Stromal cell of bone marrow (primary cell): ENCODE measurements at regions not wholly inside any gene's neighbourhood (a gene's known extent, or its start where the extent isn't known, plus 50 kb on each side); places are given as distances from the start of the nearest gene placed in this dataset.

Source experiments
- DNase-seq: peaks from one replicate; pipeline ENCODE4 v3.0.0-alpha.2; 2012; ENCODE audit warnings: low read depth

DNA sequence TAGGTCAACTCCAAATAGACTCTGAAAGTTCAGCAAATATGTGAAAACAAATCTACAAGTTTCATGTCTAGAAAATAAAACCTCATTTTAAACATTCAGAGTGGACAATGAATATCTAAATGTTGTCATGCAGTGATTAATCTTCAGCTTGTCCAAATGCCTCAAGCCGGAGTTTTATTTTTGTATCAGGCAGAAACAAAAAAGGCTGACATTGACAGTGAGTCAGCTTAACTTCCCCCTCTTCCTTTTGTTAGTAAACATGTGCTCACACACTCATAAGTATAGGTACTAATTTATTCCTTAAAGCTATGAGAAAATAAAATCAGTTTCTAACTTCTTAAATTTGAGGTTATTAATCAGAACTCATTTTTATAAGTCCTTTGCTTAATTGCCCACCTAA lies 467.9 kb upstream of the DAB2 start:
- DNase-seq, result peak; percentile 31

DNA sequence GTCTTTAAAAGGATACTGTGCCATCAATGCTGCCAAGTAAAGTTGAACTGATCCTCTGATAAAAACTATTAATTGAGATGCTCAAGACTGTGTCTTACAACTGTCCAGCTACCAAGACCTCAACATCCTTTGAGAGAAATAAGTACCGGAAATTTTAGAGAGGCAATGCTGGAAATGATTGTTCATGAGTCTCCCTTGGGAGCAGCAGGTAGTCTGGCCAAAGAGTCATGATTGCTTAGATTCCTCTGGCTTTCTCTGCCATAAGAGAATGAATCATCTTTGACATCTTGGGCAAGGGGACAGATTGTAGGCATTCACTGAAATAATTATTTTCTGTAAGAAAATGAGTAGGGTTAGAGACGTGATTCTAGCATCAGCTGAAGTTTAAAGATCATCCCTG lies 466.6 kb upstream of the DAB2 start:
- peak; percentile 63 for DNase-seq

DNA sequence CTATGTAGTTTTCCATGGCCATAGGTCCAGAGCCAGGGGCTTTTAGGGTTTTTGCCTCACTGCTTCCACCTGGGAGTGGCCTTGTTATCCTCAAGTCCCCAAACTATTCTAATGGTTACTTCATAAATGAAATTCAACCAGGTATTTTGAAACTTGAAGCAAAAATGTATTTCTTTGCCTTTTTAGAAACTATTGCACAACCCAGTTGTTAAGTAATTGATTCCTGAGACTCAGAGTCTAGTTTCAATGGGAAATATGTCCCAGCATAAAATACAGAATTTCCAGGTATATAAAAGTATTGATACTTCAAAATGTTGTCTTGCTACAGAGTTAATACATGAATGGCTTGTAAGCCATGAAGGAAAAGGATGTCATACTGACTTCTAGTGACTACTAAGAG lies 456.2 kb upstream of the DAB2 start:
- no peak for DNase-seq

DNA sequence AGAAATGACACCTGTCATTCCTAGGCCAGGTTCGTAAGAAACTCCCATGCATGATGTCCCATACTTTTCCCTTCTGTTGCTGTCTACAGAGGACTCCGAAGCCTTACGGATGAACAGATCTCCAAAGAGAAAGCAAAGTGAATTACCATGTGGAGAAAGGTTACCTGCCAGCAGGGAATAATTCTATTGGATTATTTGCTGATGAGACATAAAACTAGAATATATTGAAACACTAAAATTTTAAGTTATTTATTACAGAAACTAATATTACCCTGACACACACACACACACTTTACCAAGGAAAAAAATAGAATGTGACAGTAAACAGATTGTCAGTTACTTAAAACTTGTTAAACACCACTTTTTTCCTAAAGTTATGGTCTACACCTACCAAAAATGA lies 452.7 kb upstream of the DAB2 start:
- no peak for DNase-seq

DNA sequence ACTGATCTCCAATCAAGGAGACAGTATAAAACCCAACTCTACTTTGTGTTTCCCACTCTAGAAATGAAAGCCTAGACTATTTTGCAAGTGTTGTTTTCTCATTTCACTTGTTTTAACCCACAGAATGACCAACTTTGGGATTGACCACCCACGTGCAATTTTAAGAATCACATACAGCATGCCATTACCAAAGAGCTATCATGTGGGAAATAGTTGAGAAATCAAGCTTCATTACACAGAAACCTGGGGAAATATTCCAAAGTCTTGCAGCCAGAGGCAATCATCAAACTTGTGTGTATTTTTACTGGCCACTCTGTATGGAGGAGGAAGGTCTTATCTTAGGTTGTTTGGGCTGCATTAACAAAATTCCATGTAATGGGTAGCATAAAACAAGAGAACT lies 451.4 kb upstream of the DAB2 start:
- peak; percentile 16 for DNase-seq

DNA sequence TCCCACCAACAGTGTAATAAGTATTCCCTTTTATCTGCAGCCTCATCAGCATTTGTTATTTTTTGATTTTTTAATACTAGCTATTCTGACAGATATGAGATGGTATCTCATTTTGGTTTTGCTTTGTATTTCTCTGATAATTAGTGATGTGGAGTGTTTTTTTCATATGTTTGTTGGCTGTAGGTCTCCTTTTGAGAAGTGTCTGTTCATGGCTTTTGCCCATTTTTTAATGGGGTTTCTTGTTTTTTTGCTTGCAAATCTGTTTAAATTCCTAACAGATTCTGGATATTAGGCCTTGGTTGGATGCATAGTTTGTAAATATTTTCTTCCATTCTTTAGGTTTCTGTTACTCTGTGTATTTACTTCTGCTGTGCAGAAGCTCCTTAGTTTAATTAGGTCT lies 445.4 kb upstream of the DAB2 start:
- DNase-seq, result no peak

DNA sequence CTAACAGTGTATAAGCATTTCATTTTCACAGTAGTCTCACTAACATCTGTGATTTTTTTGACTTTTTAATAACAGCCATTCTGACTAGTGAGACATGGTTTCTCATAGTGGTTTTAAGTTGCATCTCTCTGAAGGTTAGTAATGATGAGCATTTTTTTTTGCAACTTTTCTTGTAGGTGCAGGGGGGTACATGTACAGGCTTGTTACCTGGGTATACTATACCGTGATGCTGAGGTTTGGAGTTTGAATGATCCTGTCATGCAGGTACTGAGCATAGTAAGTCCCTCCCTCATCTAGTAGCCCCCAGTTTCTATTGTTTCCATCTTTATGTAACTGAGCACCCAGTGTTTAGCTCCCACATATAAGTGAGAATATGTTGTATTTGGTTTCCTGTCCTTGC lies 444.6 kb upstream of the DAB2 start:
- DNase-seq, result no peak

DNA sequence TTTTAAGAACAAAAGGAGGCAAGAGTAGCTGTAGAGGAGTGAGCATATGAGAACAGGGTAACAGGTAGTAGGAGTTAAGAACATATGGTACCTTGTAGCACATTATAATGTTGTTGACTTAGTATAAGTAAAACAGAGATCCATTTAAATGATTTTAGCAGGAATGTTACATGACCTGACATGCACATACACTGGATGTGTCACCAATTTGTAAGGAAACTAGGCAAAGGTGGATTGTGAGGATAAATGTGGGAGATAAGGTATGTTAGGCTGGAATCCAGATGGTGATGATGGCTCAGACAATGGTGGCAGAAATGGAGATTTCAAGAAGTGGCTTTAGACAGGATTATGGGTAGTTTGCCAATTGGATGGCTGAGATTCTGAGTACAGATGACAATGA lies 443.1 kb upstream of the DAB2 start:
- no peak for DNase-seq

DNA sequence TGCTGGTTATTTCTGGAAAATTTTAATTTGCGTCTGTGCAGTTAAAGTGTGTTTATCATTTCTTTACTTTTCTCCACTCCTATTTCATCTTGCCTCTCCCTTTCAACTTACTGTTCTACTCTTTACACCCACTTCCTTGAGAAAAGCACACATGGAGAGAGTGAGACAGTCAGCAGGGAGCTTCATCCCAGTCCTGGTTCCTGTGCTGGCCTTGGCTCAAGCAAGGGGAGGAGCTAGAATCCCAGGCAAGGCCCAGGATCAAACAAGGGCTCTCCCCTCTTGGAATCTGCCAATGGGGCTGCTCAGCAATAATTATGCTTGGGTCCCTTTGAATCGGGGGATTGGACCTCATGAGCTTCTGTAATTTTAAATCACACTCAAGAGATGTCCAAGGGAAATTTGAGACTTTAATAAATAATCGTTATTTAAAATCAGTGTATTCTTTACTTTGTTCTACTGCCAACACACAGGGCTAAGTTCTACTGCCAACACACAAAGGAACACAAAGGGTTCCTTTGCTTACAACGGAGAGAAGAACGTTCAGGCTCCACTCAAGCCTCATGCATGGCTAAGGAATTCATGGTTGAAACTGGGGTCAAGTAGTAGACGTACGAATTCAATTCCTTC lies 439.3 kb upstream of the DAB2 start:
- DNase-seq, result no peak

DNA sequence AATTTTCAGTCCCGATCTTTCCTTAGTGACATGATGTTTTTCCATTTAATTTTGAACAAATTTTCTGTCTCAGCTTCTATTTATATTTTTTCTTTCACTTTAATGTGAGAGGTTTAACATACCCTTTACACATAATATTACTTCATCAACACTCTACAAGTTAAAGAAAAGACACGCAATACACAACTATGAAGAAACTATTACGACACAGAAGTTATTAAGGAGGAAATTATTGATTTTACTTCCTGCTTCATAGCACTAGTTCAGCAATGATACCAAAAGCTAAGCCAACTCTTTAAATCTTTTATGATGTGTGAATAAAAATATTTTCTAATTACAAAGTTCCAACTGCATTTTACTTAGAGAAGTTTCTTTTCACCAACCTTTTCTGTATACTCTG lies 432.3 kb upstream of the DAB2 start:
- DNase-seq, result no peak

DNA sequence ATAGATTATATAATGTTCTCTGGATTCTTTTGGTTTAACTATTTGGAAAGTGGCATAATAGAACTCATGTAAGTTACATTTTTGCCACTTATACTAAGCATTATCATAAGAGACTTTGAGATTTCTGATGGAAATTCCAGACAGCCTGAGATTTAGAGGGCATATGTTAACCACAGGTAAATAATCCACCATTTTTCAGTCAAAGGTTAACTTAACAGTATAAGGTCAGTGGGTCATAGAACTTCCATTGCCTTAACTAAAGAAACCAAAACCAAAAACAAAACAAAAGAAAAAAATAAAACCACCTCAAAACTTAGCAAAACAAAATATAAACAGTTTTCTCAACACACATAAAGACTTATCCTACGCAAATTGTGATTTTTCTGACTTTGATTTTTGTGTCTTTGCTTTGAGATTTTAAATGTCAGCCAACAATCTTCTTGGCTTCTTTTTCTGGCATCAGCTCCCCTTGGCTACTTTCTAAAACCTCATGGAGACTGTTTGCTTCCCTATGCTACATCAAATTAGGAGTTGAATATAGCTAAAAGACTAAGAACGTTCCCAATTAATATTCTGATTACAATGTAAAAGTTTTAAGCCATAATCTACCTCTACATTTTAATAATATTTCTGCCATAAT lies 430.1 kb upstream of the DAB2 start:
- no peak for DNase-seq

DNA sequence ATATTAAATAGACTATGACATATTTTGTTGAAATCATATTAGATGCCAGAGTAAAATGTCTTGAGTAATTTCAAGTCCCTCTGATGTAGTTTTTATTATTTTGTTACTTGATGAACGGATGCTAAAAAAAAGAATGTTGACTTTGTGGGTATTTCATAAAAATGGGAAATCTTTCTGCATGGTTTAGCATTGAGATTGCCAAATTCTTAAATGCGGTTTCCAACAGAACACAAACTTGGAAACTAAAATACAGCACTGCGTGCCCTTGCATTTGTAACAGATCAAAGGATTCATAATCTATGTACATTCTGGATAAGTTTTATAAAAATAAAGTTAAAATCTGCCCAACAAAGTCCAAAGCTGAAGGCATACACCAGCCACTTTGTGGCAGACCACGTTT lies 425.5 kb upstream of the DAB2 start:
- DNase-seq, result peak; percentile 43

DNA sequence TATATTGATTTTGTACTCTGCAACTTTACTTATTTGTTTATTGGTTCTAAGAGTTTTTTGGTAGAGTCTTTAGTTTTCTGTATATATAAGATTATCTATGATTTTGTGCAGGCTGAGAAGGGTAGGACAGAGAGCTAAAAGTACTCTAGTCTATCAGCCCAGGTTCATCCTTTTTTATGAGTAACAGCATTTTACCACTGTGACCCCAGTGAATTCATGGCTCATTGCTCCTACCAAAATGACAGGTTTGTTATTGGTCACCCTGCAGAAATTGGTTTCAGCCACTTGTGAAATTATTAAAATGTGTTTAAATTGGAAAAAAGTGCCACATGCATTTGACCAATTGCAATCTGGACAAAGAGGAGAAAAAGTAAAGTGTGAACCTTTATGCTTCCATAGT lies 421.4 kb upstream of the DAB2 start:
- DNase-seq, result no peak

DNA sequence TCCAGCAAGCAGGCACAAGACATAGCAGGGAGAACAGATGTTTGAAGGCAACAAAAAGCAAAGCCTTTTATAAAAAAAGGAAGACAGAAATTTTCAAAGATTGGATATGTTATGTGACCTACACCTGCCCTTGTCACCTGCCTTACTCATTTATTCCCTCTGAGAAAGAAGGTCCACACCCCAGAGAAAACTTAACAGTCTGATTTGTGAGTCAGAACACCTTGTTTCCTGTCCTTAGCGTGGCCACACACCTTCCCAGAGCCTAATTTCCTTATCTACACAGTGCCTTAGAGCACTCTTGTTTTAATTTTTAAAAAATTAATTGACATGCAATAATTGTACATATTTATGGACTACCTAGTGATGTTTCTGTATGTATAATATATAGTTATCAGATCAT lies 419.0 kb upstream of the DAB2 start:
- no peak for DNase-seq

DNA sequence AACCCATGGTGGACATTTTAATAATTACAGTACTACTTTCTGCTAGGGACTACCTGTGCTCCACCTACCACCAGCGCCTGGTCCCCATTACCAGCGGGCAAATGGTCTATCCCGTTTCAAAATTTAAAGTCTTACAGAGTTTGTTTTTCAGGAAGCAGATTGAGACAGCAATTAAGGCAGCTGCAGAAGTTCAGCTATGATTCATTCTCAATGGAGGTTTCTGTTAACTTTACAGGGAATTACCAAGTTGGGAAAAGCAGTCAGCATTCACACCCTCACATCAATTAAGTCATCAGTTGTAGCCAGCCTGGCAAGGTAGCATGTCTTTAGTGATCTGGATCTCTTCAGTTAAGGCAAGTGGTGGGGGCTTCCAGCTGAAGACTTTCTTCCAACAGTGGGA lies 410.6 kb upstream of the DAB2 start:
- DNase-seq, result no peak

DNA sequence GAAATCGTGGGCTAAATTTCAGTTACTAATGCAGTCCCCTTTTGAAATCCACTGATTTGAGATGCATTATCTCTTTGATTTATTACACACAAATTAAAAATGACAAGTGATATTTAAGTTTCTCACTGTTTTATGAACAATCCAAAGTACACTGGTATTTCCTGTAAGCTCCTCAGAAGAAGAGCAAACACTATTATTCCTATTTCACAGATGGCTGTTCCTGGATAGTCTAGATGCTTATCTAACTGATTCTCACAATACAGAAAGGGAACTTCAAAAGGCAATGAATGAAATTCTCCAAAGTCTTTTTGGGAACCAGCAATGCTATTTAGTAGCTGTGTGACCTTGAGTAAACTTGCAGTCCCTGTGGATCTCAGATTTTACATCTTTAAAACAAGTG lies 404.7 kb upstream of the DAB2 start:
- DNase-seq, result no peak

DNA sequence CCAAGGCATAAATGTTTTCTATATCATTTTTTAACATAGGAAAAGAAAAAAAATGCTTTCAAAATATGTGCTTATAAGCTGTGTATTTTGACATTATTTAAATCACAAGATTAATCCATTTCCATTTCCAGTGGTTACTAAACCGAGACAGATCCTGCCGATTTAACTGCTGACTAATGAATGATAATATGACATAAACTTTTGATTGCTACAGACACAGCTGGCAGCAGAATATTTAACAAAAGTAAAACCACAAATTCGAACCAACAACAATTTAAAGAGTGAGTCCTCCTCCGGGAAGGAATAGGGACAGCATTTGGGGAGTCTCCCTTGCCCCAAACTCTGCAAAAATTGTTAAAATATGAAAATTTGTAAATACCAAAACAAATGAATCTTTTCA lies 401.3 kb upstream of the DAB2 start:
- no peak for DNase-seq

DNA sequence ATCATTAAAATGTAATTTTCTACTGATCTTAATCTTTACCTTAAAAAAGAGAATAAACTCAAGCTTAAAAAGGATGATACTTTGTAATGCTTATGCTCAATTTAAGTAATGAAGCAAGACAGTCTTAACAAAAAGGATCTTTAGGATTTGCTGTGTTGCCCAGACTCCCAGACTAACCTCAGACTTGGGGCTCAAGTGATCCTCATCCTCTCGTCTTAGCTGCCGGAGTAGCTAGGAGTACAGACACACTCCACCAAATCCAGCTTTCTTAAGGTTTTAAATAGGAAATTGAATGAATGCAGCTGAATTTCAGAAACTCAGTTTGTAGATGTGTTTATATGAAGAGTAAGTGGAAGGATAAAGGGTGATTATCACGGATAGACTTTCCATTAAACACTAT lies 400.5 kb upstream of the DAB2 start:
- DNase-seq, result no peak

DNA sequence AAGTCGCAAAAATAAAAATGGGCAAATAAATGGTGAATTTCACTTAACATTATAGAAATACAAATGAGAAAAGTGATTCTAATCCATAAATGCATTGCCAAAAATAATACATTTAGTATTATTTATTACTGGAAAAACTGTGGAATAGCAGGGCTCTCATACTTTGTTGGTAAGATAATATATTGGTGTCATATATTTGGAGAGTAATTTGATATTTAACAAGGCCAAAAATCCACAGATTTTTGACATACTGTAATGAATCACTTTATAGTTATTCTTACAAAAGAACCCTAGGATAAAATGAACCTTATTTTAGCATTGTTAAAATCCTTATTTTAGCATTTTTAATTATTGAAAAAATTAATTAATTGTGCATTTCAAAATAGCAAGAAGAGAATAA lies 397.2 kb upstream of the DAB2 start:
- no peak for DNase-seq

DNA sequence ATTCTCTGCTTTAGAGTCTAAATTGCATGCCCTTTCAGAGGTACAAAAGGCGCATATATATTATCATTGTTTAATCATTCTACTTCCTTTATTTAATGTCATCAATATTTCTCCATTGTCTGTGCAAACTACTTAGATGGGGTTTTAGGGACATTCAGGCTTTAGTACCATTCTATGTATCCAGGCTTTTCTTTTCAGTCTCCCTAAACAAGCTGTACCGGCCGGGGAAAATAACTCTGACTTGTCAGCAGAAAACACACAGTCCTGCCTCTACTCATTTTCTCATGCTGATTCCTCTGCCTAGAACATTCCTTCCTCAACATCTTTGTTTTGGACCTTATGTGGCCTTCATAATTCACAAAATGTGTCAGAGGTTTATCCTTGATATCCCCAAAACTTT lies 392.1 kb upstream of the DAB2 start:
- no peak for DNase-seq

DNA sequence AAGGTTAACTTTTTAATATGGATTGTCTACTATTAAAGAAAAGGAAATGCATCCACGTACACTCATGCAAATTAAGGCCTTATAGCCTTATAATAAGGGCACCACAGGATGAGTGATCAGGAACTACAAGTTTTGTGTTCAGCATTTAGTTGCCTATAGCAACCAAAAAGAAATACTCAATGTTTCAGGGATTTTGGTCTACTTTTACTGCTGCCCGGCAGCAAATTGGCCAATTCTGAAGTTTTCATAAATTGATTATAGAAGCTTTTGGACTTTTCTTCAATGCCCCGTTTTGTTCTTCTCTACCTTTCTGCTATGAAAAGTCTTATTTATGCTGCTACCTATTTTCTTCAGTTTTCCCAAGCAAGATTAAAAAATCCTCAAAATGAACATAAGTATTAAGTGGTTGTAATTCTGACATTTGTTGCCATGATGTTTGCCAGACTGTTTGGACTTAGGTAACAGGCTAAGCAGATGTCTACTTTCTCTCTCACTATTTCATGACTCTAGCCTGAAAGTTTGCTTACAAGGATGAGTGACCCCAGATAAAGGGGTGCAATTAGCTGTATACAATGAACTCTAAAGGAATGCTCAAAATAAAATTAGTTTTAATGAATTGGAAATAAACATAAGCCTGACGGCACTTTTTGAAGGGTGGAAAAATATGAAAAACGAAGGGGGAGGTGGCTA lies 391.5 kb upstream of the DAB2 start:
- no peak for DNase-seq

DNA sequence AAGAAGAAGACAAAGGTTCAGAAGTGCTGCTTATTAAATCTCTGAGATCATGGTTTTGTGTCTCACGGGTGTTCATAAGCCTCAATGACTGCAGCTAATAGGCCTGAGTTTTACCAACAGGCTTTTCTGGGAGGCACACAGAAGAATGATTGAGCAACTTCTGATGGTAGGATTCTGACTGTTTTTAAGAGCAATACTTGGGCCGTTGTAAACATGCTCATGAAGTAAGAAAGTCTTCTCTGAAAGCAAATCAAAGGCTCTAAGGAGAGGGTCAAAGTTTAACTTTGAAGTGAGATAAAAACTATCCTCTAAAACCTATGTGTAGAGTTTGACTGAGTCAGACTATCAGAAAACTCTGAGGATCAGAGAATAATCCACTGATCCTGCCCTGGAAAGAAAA lies 390.9 kb upstream of the DAB2 start:
- no peak for DNase-seq

DNA sequence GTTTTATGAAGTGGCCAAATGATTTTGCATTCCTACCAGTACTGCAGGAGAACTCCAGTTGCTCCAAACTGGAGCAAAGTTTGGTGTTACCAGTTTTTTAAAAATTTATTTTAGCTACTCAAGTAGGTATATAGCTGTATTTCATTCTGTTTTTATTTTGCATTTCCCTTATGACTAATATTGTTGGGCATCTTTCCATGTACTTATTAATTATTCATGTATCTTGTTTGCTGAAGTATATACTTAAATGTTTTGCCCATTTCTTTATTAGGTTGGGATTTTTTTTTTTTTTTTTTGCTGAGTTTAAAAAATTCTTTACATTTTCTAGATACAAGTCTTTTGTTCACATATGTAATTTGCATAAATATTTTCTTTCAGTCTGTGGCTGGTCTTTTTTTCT lies 386.6 kb upstream of the DAB2 start:
- DNase-seq, result no peak

DNA sequence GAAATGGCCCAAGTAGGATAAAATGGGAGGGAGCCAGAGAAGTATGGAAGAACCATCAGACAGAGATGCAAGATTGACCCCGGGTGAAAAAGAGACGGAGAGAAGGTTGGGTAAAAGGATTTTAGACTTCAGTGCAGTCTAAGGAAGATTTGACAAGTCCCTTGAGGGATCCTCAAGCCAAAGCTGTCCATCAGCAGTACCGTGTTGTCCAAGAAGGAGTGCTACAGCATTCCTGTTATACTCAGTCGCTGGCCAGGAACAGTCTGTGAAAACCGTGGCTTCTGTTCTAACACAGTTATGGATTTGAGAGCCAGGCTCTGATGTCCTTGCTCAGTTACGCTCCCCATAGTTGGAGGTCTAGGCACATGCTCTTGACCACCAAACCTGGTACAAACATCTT lies 383.9 kb upstream of the DAB2 start:
- DNase-seq, result no peak
